ENCODE measurements at regions not wholly inside any gene's neighbourhood (a gene's known extent, or its start where the extent isn't known, plus 50 kb on each side); places are given as distances from the start of the nearest gene placed in this dataset.

GRCh38 chr2:217261452-217261851, 401.6 kb upstream of the TNP1 start:
- TF ChIP-seq TAF1 (IDR thresholded peaks at IDR 0.05; ENCODE audit: borderline replicate concordance, low read depth, low read length) (no peak), CTCF (IDR thresholded peaks at IDR 0.05) (no peak), GABPA (IDR thresholded peaks at IDR 0.05; ENCODE audit: low read depth) (no peak), RFX5 (IDR thresholded peaks at IDR 0.05; ENCODE audit: low read length) (no peak)
